H9 (cell line): ENCODE measurements at regions not wholly inside any gene's neighbourhood (a gene's known extent, or its start where the extent isn't known, plus 50 kb on each side); places are given as distances from the start of the nearest gene placed in this dataset.

Experiments used
- DNase-seq: peaks from one replicate; pipeline ENCODE4 v3.0.0-alpha.2; 2017
- H2AFZ ChIP-seq: one replicate; pipeline ENCODE4 v1.6.1; 2013; ENCODE audit warnings: mild to moderate bottlenecking, low read length, control low read depth, moderate library complexity
- H2AK5ac ChIP-seq: 2 replicates; pipeline ENCODE4 v1.6.1; 2013; ENCODE audit warnings: low read length, control low read depth, mixed read lengths; ENCODE audit not compliant: insufficient read length
- H2BK120ac ChIP-seq: one replicate; pipeline ENCODE4 v1.6.1; 2013; ENCODE audit warnings: low read depth, mild to moderate bottlenecking, low read length, control low read depth, inconsistent platforms; ENCODE audit not compliant: poor library complexity, severe bottlenecking
- H2BK12ac ChIP-seq: 2 replicates; pipeline ENCODE4 v1.6.1; 2013; ENCODE audit warnings: low read length, control low read depth, mixed read lengths, low read depth; ENCODE audit not compliant: insufficient read length
- H2BK15ac ChIP-seq: 2 replicates; pipeline ENCODE4 v1.6.1; 2013; ENCODE audit warnings: low read depth, low read length, control low read depth
- H2BK20ac ChIP-seq: one replicate; pipeline ENCODE4 v1.6.1; 2013; ENCODE audit warnings: low read depth, mild to moderate bottlenecking, low read length, control low read depth, inconsistent platforms; ENCODE audit not compliant: poor library complexity, severe bottlenecking
- H2BK5ac ChIP-seq: 2 replicates; pipeline ENCODE4 v1.6.1; 2013; ENCODE audit warnings: low read length, control low read depth, mixed read lengths; ENCODE audit not compliant: insufficient read length
- H3K14ac ChIP-seq: 2 replicates; pipeline ENCODE4 v1.6.1; 2013; ENCODE audit warnings: low read length, control low read depth; ENCODE audit not compliant: insufficient read depth
- H3K18ac ChIP-seq: 2 replicates; pipeline ENCODE4 v1.6.1; 2013; ENCODE audit warnings: low read depth, mild to moderate bottlenecking, mixed read lengths, low read length, control low read depth; ENCODE audit not compliant: insufficient read length
- H3K23ac ChIP-seq: 2 replicates; pipeline ENCODE4 v1.6.1; 2013; ENCODE audit warnings: low read length, control low read depth, mixed read lengths, low read depth; ENCODE audit not compliant: insufficient read length
- H3K23me2 ChIP-seq: 2 replicates; pipeline ENCODE4 v1.6.1; 2013; ENCODE audit warnings: low read depth, mild to moderate bottlenecking, mixed read lengths, low read length, control low read depth; ENCODE audit not compliant: insufficient read length, poor library complexity, severe bottlenecking
- H3K27ac ChIP-seq: 2 replicates; pipeline ENCODE4 v1.5.1; 2013; ENCODE audit warnings: low read length, control low read depth, mixed read lengths, low read depth; ENCODE audit not compliant: insufficient read length
- H3K27me3 ChIP-seq: 2 replicates; pipeline ENCODE4 v1.6.1; 2013; ENCODE audit warnings: low read length, control low read depth, inconsistent platforms; ENCODE audit not compliant: insufficient read depth
- H3K4ac ChIP-seq: 2 replicates; pipeline ENCODE4 v1.6.1; 2013; ENCODE audit warnings: low read depth, mild to moderate bottlenecking, control low read depth, inconsistent platforms, low read length, moderate library complexity
- H3K4me1 ChIP-seq: 2 replicates; pipeline ENCODE4 v1.6.1; 2013; ENCODE audit warnings: low read length, control low read depth, inconsistent platforms; ENCODE audit not compliant: insufficient read depth
- H3K4me2 ChIP-seq: 2 replicates; pipeline ENCODE4 v1.6.1; 2013; ENCODE audit warnings: low read length, control low read depth, mixed read lengths; ENCODE audit not compliant: insufficient read length, insufficient read depth
- H3K56ac ChIP-seq: 2 replicates; pipeline ENCODE4 v1.6.1; 2013; ENCODE audit warnings: low read depth, mild to moderate bottlenecking, mixed read lengths, low read length, control low read depth; ENCODE audit not compliant: insufficient read length
- H3K79me1 ChIP-seq: 2 replicates; pipeline ENCODE4 v1.6.1; 2013; ENCODE audit warnings: low read depth, mild to moderate bottlenecking, moderate library complexity, low read length, control low read depth, inconsistent platforms; ENCODE audit not compliant: insufficient read depth, poor library complexity, severe bottlenecking
- H3K79me2 ChIP-seq: 2 replicates; pipeline ENCODE4 v1.6.1; 2013; ENCODE audit warnings: low read length, control low read depth, inconsistent platforms; ENCODE audit not compliant: insufficient read depth
- H3K9ac ChIP-seq: 2 replicates; pipeline ENCODE4 v1.6.1; 2013; ENCODE audit warnings: low read length, control low read depth, mixed read lengths; ENCODE audit not compliant: insufficient read length; ENCODE audit errors: extremely low read depth
- H3K9me3 ChIP-seq: one replicate; pipeline ENCODE4 v1.6.1; 2013; ENCODE audit warnings: low read depth, low read length, inconsistent platforms; ENCODE audit not compliant: control insufficient read depth
- H3T11ph ChIP-seq: one replicate; pipeline ENCODE4 v1.6.1; 2013; ENCODE audit warnings: mild to moderate bottlenecking, low read length, control low read depth, inconsistent platforms
- H4K20me1 ChIP-seq: one replicate; pipeline ENCODE4 v1.6.1; 2013; ENCODE audit not compliant: control insufficient read depth, insufficient read length, insufficient read depth
- H4K5ac ChIP-seq: 2 replicates; pipeline ENCODE4 v1.6.1; 2013; ENCODE audit warnings: low read depth, mild to moderate bottlenecking, mixed read lengths, low read length, control low read depth; ENCODE audit not compliant: insufficient read length
- H4K8ac ChIP-seq: replicated peaks from 2 replicates; pipeline ENCODE4 v1.6.1; 2013; ENCODE audit warnings: low read length, control low read depth, mixed read lengths, low read depth; ENCODE audit not compliant: insufficient read length
- H4K91ac ChIP-seq: 2 replicates; pipeline ENCODE4 v1.6.1; 2013; ENCODE audit warnings: low read depth, mild to moderate bottlenecking, moderate library complexity, mixed read lengths, low read length, control low read depth; ENCODE audit not compliant: insufficient read length
- H3K27ac Mint-ChIP-seq, 3 experiments: 2 replicates in 2 of 3; 3 replicates in 1 of 3; pipeline ENCODE4 v1.8.0; 2020 to 2021; ENCODE audit warnings: mixed read lengths in 3 of 3, mild to moderate bottlenecking in 1 of 3, moderate library complexity in 1 of 3
- H3K27me3 Mint-ChIP-seq: 2 replicates; pipeline ENCODE4 v1.8.0; 2021; ENCODE audit warnings: low read depth, mild to moderate bottlenecking, moderate library complexity, mixed read lengths
- H3K36me3 Mint-ChIP-seq, 3 experiments: 2 replicates in 2 of 3; 3 replicates in 1 of 3; pipeline ENCODE4 v1.8.0; 2020 to 2021; ENCODE audit warnings: low read depth in 3 of 3, mixed read lengths in 3 of 3; ENCODE audit not compliant: insufficient read depth in 1 of 3
- H3K4me1 Mint-ChIP-seq, 2 experiments: 2 replicates each; pipeline ENCODE4 v1.8.0; 2020; ENCODE audit warnings: mixed read lengths in 2 of 2
- H3K4me3 Mint-ChIP-seq, 2 experiments: 2 replicates in 1 of 2; 3 replicates in 1 of 2; pipeline ENCODE4 v1.8.0; 2020 to 2021; ENCODE audit warnings: mild to moderate bottlenecking in 2 of 2, mixed read lengths in 2 of 2, moderate library complexity in 1 of 2
- H3K9me3 Mint-ChIP-seq, 2 experiments: 2 replicates in 1 of 2; 3 replicates in 1 of 2; pipeline ENCODE4 v1.8.0; 2020; ENCODE audit warnings: mild to moderate bottlenecking in 2 of 2, mixed read lengths in 2 of 2, moderate library complexity in 1 of 2
- WGBS: extraction: QIAGEN DNeasy Blood & Tissue Kit; methylation state at CpG from one replicate; pipeline ENCODE4 v1.1.7; 2013; ENCODE audit warnings: missing lambda C conversion rate, low lambda C conversion rate, mixed read lengths; ENCODE audit not compliant: insufficient read length; ENCODE audit errors: extremely low coverage; 5-methylcytosine and 5-hydroxymethylcytosine counted together
- TF ChIP-seq, protein P1 (sequence below): fragments of 200-600 bp; sonication (generic); conservative IDR thresholded peaks from 3 replicates; pipeline ENCODE4 v1.8.0; 2021; ENCODE audit warnings: antibody characterized with exemption, mild to moderate bottlenecking

DNA sequence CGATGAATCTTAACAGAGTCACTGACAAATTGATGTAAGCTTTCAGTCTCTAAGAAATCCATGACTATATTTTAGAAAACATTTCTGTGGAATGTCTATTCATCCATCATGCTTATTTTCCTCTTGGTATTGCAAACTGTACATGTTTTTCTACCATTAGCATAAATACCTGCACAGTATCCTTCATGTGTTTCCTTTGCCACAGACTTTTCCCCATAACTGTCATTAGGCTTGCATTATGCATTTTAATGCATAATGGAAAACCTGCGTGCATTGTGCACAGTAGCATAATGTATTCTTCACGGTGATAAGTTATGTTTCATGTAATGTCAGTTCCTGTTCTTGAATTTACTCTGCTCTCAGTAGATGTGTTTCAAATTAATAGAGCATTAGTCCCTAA lies 403.1 kb upstream of the EPHA3 start:
- no peak overlapping the region for H2BK12ac ChIP-seq
- no peak overlapping the region for H3K4me3 Mint-ChIP-seq
- H3K79me2 ChIP-seq, result no peaks in the 10 kb centered on the region
- no peak overlapping the region for H3K4ac ChIP-seq
- no peaks in the 10 kb centered on the region for H3K4me1 ChIP-seq
- no peak overlapping the region for H2BK120ac ChIP-seq
- H3K27ac Mint-ChIP-seq, result no peak overlapping the region
- no peak overlapping the region for H3K23ac ChIP-seq
- no peak for DNase-seq
- no peaks in the 10 kb centered on the region for H3K36me3 Mint-ChIP-seq
- H3K27me3 ChIP-seq, result no peaks in the 10 kb centered on the region
- no peaks in the 10 kb centered on the region for H3K23me2 ChIP-seq
- no peak overlapping the region for H2BK5ac ChIP-seq
- H2BK20ac ChIP-seq, result no peak overlapping the region
- no peak overlapping the region for H4K91ac ChIP-seq
- H3K79me1 ChIP-seq, result no peaks in the 10 kb centered on the region
- no peak overlapping the region for H2AK5ac ChIP-seq
- no peaks in the 10 kb centered on the region for H4K20me1 ChIP-seq
- no peak overlapping the region for H2BK15ac ChIP-seq
- H3K14ac ChIP-seq, result no peak overlapping the region
- no peaks in the 10 kb centered on the region for H3K27me3 Mint-ChIP-seq
- no peak overlapping the region for H4K5ac ChIP-seq
- H3K18ac ChIP-seq, result no peak overlapping the region
- no peak overlapping the region for H3K4me2 ChIP-seq
- H2AFZ ChIP-seq, result no peak overlapping the region
- H4K8ac ChIP-seq, result no peak overlapping the region
- TF ChIP-seq, protein P1, sequence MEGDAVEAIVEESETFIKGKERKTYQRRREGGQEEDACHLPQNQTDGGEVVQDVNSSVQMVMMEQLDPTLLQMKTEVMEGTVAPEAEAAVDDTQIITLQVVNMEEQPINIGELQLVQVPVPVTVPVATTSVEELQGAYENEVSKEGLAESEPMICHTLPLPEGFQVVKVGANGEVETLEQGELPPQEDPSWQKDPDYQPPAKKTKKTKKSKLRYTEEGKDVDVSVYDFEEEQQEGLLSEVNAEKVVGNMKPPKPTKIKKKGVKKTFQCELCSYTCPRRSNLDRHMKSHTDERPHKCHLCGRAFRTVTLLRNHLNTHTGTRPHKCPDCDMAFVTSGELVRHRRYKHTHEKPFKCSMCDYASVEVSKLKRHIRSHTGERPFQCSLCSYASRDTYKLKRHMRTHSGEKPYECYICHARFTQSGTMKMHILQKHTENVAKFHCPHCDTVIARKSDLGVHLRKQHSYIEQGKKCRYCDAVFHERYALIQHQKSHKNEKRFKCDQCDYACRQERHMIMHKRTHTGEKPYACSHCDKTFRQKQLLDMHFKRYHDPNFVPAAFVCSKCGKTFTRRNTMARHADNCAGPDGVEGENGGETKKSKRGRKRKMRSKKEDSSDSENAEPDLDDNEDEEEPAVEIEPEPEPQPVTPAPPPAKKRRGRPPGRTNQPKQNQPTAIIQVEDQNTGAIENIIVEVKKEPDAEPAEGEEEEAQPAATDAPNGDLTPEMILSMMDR, result no peak
- H3K56ac ChIP-seq, result no peak overlapping the region
- H3T11ph ChIP-seq, result no peak overlapping the region
- no CpG with 5 or more reads among the region's 3 CpGs for WGBS
- no peaks in the 10 kb centered on the region for H3K9me3 ChIP-seq
- no peak overlapping the region for H3K9ac ChIP-seq
- H3K4me1 Mint-ChIP-seq, result no peaks in the 10 kb centered on the region
- no peak overlapping the region for H3K27ac ChIP-seq
- no peaks in the 10 kb centered on the region for H3K9me3 Mint-ChIP-seq
